Activated naive CD8-positive, alpha-beta T cell (primary cell): ENCODE measurements at regions not wholly inside any gene's neighbourhood (a gene's known extent, or its start where the extent isn't known, plus 50 kb on each side); places are given as distances from the start of the nearest gene placed in this dataset.

ENCODE experiments used
- H3K27ac Mint-ChIP-seq: one replicate; pipeline ENCODE4 v1.8.0; 2021; ENCODE audit warnings: mixed read lengths
- H3K27me3 Mint-ChIP-seq: one replicate; pipeline ENCODE4 v1.8.0; 2021; ENCODE audit warnings: mixed read lengths
- H3K36me3 Mint-ChIP-seq: one replicate; pipeline ENCODE4 v1.8.0; 2021; ENCODE audit warnings: mixed read lengths
- H3K4me1 Mint-ChIP-seq: one replicate; pipeline ENCODE4 v1.8.0; 2021; ENCODE audit warnings: low read depth, mixed read lengths
- H3K4me3 Mint-ChIP-seq: one replicate; pipeline ENCODE4 v1.8.0; 2021; ENCODE audit warnings: mild to moderate bottlenecking, mixed read lengths
- H3K9me3 Mint-ChIP-seq: one replicate; pipeline ENCODE4 v1.8.0; 2021; ENCODE audit warnings: low read depth, mixed read lengths

DNA sequence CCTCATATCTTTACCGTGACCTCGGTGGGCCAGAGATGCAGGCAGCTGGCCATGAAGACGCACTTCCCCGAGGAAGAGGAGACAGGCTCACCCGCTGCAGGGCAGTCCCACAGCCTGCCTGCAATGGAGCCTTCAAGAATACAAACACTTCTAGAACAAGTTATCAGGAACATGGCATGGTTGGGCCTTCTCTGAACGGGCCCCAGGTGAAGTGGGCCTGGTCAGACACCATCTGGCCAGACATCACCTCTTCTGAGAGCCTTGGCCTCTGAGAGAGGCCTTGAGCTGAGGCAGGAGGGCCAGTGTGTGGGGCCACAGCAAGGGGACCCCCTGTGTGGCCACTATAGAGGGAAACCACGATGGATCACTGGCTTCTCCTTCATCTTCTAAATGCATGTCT, 112.4 kb upstream of the GDF10 start:
- no peak overlapping the region for H3K27ac Mint-ChIP-seq
- H3K27me3 Mint-ChIP-seq, result no peaks in the 10 kb centered on the region
- H3K9me3 Mint-ChIP-seq, result no peaks in the 10 kb centered on the region
- no peak overlapping the region for H3K4me3 Mint-ChIP-seq
- H3K36me3 Mint-ChIP-seq, result no peaks in the 10 kb centered on the region
- peaks cover 1% of the 10 kb centered on the region for H3K4me1 Mint-ChIP-seq

DNA sequence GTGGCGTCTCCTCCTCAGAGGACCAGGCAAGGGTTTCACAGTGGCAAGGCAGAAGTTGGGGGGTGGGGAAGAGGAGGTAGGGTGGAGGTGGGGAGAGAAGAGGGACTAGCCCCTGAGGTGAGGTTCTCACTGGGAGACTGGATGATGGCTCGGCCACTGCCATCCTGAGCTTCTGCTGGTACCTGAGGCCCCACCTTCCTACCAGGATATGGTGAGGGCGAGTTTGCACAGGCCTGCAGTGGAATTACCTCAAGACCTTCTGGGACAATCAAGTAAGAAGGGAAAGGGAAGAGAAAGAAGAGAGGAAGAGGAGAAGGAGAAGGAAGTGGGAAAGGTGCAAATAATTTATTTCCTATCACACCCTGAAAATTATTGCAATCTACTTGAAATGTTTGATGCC, 111.8 kb upstream of the GDF10 start:
- no peaks in the 10 kb centered on the region for H3K36me3 Mint-ChIP-seq
- no peak overlapping the region for H3K27ac Mint-ChIP-seq
- H3K27me3 Mint-ChIP-seq, result no peaks in the 10 kb centered on the region
- H3K9me3 Mint-ChIP-seq, result no peaks in the 10 kb centered on the region
- peaks cover 1% of the 10 kb centered on the region for H3K4me1 Mint-ChIP-seq
- no peak overlapping the region for H3K4me3 Mint-ChIP-seq

DNA sequence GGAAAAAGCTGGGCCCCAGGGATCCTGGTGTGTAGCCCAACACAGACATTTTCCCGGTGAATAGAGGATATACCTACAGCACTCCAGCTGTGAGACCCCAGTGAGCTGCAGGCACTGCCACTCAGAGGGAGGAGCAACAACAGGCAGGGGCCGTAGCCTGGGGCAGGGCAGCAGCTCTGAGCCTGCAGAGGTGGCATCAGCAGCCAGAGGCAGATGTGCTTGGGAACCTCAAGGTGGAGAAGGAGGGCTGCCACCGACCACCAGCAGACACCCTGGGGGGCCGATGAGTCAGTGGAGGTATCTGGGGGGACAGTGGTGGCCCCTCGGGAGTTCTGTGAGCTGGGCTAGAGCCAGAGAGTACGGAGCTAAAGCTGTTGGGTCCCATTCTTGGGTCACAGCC, 110.2 kb upstream of the GDF10 start:
- Mint-ChIP-seq H3K4me3 (no peak overlapping the region), H3K9me3 (no peaks in the 10 kb centered on the region), H3K27ac (no peak overlapping the region), H3K27me3 (no peaks in the 10 kb centered on the region), H3K4me1 (peaks cover 2% of the 10 kb centered on the region), H3K36me3 (no peaks in the 10 kb centered on the region)

DNA sequence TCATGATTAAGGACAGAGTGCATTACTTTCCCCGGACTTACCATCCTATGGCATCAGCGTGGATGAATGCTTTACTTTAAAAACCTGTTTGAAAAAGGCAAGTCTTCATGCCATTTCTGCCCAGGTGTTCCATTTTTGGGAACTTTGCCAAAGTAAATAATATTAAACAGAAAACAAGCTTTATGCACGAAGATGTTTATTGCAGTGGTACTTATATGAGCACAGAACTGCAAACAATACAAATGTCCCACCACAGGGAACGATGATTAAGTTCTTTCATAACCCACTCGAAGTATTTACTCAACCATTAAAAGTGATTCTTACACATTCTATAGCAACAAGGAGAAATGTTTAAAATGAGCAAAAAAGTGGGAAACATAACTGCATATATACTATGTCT, 109.7 kb upstream of the GDF10 start:
- Mint-ChIP-seq H3K27ac (no peak overlapping the region), H3K4me3 (no peak overlapping the region), H3K4me1 (peaks cover 6% of the 10 kb centered on the region), H3K27me3 (no peaks in the 10 kb centered on the region), H3K9me3 (no peaks in the 10 kb centered on the region), H3K36me3 (no peaks in the 10 kb centered on the region)

DNA sequence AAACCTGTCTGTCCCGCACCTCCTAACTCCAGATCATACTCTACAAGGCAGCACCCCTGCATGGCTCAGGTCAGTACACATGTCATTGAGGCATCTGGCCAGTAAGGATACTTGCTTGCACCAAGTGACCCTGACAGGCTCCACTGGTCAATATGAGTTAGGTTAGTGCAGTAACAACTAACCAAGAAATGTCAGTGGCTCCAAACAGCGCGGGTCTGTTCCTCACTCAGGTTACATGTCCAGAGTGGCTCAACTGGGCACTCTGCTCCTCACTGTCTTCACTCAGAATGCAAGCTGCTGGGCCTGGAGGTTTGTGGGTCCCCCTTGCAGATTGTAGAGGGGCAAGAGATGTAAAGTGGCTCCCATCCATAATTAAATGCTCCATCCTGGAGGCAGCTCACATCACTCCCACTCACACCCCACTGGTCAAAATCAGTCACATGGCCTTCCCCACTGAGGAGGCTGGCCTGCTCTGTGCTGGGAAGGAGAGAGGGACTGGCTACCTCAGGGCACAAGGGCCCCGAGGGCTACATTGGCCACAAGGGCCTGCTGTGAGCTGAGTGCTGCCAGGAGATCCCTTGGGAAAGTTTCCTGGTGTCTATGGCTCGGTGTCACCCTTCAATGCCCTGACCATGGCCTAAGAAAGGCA, 109.1 kb upstream of the GDF10 start:
- Mint-ChIP-seq H3K4me3 (no peak overlapping the region), H3K27ac (no peak overlapping the region), H3K36me3 (no peaks in the 10 kb centered on the region), H3K27me3 (no peaks in the 10 kb centered on the region), H3K4me1 (peaks cover 12% of the 10 kb centered on the region), H3K9me3 (no peaks in the 10 kb centered on the region)

DNA sequence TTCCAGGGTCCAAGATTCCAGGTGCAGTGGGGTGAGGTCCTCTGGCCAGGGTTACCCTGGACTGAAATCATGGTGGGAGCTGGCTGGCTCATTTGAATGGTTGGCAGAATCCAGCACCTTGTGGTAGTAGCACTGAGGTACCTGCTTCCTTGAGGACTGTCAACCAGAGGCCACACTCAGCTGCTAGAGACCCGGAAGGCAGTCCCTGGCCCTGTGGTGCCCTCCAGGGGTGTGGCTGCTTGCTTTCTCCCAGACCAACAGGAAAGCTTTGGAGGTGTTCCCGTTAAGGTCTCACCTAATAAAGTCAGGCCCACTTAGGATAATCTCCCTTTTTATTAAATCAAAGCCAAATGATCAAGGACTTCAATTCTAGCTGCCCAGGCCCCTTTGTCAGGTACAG, 107.7 kb upstream of the GDF10 start:
- Mint-ChIP-seq H3K9me3 (no peaks in the 10 kb centered on the region), H3K4me1 (peaks cover 13% of the 10 kb centered on the region), H3K27me3 (no peaks in the 10 kb centered on the region), H3K36me3 (no peaks in the 10 kb centered on the region), H3K27ac (no peak overlapping the region), H3K4me3 (no peak overlapping the region)

DNA sequence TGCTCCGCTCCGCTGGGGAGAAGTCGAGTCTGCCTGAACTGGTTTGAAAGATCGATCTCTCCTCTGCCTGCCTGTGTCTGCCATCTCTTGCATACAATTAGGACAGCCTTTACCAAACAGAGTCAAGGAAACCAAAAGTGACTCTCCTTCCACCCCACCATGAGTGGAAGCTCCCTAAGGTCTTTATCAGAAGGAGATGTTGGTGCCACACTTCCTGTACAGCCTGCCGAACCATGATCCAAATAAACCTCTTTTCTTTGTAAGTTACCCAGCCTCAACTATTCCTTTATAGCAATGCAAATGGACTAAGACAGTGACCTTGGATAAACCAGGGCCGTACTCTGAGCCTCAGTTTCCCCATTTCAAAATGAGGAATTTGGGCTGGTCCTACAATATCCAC, 106.3 kb upstream of the GDF10 start:
- no peaks in the 10 kb centered on the region for H3K36me3 Mint-ChIP-seq
- H3K27me3 Mint-ChIP-seq, result no peaks in the 10 kb centered on the region
- H3K27ac Mint-ChIP-seq, result peak overlapping the region; percentile 61
- H3K4me3 Mint-ChIP-seq, result no peak overlapping the region
- peaks cover 13% of the 10 kb centered on the region for H3K4me1 Mint-ChIP-seq
- H3K9me3 Mint-ChIP-seq, result no peaks in the 10 kb centered on the region

DNA sequence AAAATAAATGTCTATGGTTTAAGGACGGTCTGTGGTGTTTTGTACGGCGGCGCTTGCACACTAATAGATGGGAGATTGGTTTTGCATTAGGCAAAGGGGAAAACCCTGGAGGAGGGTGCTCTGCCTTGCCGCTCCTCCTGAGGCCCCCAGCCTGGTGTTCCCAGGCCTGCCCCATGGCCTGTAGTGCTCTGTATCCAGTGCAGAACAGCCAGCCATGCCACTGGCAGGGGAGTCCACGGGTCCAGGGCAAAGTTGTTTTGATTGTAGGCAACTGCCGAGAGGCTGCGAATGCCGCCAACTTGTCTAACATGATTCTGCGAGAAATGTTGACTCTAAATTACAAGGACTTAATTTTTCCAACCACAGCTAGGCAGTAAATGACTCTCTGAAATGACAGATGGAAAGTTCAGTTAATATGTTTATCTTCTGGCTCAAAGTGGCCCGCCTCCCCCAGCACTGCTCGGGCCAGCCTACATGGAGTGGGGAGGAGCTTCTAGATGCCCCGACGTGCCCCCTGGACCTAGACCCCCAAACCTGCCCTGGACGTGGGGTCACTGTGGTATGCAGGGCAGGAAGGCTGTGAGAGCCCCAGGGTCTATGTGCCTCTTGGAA, 104.6 kb upstream of the GDF10 start:
- Mint-ChIP-seq H3K4me1 (peaks cover 13% of the 10 kb centered on the region), H3K27ac (peak overlapping the region; percentile 76), H3K9me3 (no peaks in the 10 kb centered on the region), H3K4me3 (no peak overlapping the region), H3K27me3 (no peaks in the 10 kb centered on the region), H3K36me3 (no peaks in the 10 kb centered on the region)

DNA sequence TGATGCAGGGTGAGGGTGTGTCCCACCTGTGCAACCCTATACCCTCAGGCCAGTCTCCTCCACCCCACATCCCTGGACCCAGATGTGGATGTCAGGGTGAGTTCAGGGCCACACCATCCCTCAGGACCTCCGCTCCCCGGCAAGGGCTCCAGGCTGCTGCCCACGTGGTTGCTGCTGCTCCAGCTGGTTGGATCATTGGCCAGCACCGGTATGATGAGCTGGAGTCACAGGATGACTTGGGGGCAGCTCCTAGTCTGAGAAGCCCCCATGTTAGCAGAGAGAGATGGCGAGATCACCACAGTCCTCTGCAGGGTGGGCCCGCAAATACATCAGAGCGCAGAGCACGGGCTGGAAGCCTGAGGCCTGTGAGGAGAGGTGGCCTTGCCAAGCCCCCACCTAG, 103.3 kb upstream of the GDF10 start:
- Mint-ChIP-seq H3K27me3 (no peaks in the 10 kb centered on the region), H3K36me3 (no peaks in the 10 kb centered on the region), H3K4me1 (peaks cover 13% of the 10 kb centered on the region), H3K27ac (no peak overlapping the region), H3K4me3 (no peak overlapping the region), H3K9me3 (peaks cover 5% of the 10 kb centered on the region)

DNA sequence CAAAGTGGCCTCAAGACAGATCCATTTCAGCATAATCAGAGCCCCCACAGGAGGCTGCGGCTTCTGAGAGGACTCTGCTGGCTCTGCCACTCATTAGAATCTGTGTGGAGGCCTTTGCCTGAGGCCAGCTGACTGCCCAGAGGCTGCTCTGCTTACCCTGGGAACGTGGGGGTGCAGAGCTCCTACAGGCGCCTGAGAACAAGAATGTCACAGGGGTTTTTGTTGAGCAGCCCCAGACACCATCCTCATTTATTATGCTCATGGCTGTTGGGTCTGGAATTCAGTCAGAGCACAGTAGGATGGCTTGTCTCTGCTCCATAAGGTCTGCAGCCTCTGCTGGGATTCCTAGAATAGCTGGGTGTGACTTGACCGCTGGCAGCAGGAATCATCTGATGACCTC, 101.8 kb upstream of the GDF10 start:
- Mint-ChIP-seq H3K9me3 (peaks cover 6% of the 10 kb centered on the region), H3K4me1 (peaks cover 13% of the 10 kb centered on the region), H3K4me3 (no peak overlapping the region), H3K36me3 (no peaks in the 10 kb centered on the region), H3K27me3 (no peaks in the 10 kb centered on the region), H3K27ac (no peak overlapping the region)

DNA sequence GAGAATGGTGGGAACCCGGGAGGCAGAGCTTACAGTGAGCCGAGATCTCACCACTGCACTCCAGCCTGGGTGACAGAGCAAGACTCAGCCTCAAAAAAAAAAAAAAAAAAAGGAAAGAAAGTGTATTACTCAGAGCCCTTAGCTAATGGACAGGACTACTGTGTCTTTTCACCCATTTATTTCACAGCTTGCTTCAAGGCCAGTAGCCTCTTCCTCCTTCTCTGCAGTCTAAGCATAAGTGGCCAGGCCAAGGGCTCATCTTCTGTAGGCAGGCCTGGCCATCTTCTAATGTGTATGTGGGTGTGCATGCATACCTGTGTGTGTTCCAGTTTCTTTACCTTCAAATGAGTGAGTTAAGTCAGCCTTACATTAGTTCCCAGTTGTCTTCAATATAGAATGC, 94.8 kb upstream of the GDF10 start:
- H3K4me3 Mint-ChIP-seq, result no peak overlapping the region
- peak overlapping the region; percentile 75 for H3K27ac Mint-ChIP-seq
- H3K27me3 Mint-ChIP-seq, result no peaks in the 10 kb centered on the region
- H3K36me3 Mint-ChIP-seq, result no peaks in the 10 kb centered on the region
- H3K4me1 Mint-ChIP-seq, result peaks cover 54% of the 10 kb centered on the region
- peaks cover 13% of the 10 kb centered on the region for H3K9me3 Mint-ChIP-seq

DNA sequence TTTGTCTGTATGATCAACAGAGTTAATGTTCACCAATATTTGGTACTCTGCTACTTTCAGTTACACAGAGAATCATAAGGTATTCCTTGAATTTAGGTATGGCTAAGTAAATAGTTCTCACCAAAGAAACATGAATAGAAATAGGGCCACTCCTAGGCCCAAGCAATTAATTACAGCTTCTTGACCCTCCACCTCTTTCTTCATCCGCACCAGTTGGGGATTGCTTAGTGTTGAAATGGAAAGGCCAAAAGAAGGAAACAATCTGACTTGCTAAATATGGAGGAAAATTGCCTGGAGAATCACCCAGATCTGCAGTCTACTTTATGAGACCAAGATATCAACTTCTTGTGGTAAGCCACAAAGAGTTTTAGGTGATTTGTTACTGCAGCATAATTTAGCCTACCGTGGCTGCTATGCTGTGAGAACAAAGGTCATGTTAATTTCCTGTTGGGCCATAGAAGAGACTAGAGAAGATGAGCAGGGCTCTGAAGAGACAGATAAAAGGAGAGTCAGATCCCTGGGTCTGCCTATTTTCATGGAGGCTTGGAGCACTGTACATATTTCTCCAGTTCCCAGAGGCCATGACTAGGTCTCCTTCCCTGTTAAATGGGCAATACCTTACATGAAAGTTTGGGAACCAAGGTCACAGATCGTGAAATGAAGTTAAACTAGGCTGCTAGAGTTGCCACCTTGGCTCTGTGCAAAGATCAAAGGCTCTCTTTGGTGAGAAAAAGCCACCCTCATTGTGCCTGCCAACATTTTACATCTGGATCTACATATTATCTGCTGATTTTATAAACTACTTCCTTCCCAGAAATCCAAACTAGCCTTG, 93.3 kb upstream of the GDF10 start:
- Mint-ChIP-seq H3K9me3 (peaks cover 8% of the 10 kb centered on the region), H3K4me3 (peak overlapping the region; percentile 79), H3K4me1 (peaks cover 63% of the 10 kb centered on the region), H3K27me3 (no peaks in the 10 kb centered on the region), H3K27ac (peak overlapping the region; percentile 98), H3K36me3 (no peaks in the 10 kb centered on the region)

DNA sequence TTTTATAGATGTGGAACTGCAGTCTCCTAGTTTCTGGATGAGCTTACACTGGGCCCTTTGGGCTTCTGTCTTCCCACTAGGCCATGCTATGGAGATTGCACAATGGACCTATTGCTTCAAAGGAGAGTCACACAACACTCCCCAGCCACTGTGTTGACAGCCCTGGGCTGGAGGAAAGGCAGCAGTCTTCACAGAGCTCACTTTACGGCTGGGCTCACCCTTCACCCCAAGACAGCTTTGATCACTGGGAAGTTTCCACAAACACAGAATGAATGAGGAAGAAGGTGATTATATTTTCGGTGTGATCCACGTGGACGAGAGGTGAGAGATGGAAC, 92.7 kb upstream of the GDF10 start:
- Mint-ChIP-seq H3K36me3 (peaks cover 3% of the 10 kb centered on the region), H3K9me3 (peaks cover 8% of the 10 kb centered on the region), H3K27ac (peak overlapping the region; percentile 98), H3K4me1 (peaks cover 66% of the 10 kb centered on the region), H3K27me3 (no peaks in the 10 kb centered on the region), H3K4me3 (peak overlapping the region; percentile 79)

DNA sequence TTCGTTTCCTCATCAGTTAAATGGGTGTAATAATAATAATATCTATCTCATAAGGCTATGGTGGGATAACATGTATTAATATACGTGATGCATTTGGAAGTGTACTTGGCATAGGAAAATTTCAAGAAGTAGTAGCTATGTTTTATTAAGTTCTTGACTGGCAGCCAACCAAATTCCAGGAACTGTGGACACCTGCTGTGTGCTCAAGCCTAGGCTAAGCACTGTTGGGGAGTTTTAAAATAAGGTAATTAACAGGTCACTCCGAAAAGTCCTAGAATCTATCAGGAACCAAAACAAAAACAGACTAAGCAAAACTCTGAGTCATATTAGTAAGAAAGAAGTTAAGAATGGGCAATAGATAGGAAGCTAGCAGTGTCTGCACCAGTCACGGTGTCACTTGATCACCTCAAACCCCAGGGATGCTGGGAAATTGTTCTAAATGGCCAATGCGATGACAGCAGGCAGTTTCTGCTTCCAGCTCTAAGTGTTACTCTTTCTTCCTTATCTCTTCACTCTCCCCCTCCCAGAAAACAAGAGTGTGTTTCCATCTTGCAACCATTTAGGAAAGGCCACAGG, 92.0 kb upstream of the GDF10 start:
- peak overlapping the region; percentile 98 for H3K27ac Mint-ChIP-seq
- no peaks in the 10 kb centered on the region for H3K27me3 Mint-ChIP-seq
- peak overlapping the region; percentile 79 for H3K4me3 Mint-ChIP-seq
- peaks cover 70% of the 10 kb centered on the region for H3K4me1 Mint-ChIP-seq
- peaks cover 7% of the 10 kb centered on the region for H3K36me3 Mint-ChIP-seq
- H3K9me3 Mint-ChIP-seq, result peaks cover 13% of the 10 kb centered on the region

DNA sequence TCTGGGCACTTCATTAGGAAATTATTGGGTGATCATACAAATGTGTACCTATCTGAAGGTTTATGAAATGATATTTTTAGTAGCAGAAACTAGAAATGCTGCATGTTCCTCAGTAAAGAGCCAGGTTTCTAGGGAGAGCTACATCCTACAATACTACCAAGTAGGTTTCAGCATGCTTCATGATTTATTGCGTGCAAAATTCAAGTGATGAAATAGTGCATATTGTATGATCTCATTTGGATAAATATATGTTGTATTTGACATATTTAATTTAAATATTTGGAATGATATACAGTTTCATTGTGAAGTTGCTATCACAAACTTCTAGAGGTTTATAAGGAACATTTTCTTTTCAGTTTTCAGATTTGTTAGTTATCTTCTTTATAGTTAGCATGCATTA, 90.5 kb upstream of the GDF10 start:
- Mint-ChIP-seq H3K27me3 (no peaks in the 10 kb centered on the region), H3K4me1 (peaks cover 77% of the 10 kb centered on the region), H3K4me3 (no peak overlapping the region), H3K36me3 (peaks cover 7% of the 10 kb centered on the region), H3K27ac (peak overlapping the region; percentile 2), H3K9me3 (peaks cover 13% of the 10 kb centered on the region)
